Stimulated activated CD8-positive, alpha-beta memory T cell treated with anti-CD3 and anti-CD28 coated beads, Interleukin-12 subunit alpha, Interleukin-12 subunit beta, amount 100 ng/mL, for 1 hour (primary cell): ENCODE measurements at regions not wholly inside any gene's neighbourhood (a gene's known extent, or its start where the extent isn't known, plus 50 kb on each side); places are given as distances from the start of the nearest gene placed in this dataset.

Experiments
- DNase-seq: peaks from one replicate; pipeline ENCODE4 v3.0.0-alpha.2; 2020; ENCODE audit warnings: low read depth

DNA sequence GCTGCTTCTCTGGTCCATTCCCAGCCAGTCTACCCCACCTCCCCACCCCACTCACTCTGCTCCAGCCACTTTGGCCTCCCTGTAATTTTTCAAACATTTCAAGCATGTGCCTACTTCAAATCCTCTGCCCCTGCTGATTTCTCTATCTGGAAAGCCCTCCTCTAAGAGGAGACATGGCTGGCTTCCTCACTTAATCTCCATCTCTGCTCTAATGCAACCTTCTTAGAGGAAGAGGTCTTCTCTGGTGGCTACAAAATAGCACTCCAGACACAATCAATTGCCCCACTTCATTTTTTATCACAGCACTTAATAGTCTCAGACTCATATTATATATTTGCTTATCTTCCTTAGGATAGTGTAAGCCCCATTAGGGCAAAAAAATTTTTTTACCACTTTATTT, 161.1 kb upstream of the SLC39A10 start:
- no peak for DNase-seq

DNA sequence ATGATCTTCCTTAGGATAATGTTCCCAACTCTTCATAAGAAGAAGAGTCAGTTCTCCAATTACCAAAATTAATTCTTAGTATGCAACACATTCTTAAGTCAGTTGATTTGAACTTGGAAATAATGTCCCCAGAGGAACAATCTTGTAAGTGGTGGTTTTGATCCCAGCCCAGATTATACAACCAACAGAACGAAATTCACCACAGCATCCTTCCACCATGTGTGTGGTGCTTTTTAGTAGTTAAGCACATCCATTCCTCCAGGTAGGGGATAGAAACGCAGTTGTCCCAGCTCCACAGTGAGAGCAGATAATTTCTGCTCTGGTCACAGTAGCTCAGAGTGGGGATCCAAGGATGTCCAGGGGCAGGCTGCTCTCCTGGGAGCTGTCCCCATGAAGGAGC, 161.7 kb upstream of the SLC39A10 start:
- DNase-seq, result no peak

DNA sequence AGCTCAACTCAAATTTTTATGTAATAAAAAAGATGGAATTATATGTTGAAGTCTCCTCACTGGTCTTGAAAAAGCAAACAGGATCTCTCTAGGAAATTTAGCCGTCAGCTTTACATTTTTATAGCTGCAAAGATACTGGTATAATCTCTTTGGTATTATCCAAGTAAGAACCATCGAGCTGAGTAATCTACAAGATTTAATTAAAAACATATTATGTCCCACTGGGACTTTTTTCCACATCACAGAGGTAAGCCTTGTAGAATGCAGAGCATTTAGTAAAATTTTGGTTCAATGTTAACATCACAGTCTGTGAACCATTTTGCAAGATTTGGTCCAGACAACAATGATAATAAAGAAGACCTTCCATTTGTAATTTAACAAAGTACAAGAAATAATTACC, 162.6 kb upstream of the SLC39A10 start:
- DNase-seq, result no peak

GRCh38 chr2:195493416-195493815, 163.6 kb upstream of the SLC39A10 start:
- no peak for DNase-seq

GRCh38 chr2:195490319-195490718, 166.7 kb upstream of the SLC39A10 start:
- DNase-seq, result no peak

DNA sequence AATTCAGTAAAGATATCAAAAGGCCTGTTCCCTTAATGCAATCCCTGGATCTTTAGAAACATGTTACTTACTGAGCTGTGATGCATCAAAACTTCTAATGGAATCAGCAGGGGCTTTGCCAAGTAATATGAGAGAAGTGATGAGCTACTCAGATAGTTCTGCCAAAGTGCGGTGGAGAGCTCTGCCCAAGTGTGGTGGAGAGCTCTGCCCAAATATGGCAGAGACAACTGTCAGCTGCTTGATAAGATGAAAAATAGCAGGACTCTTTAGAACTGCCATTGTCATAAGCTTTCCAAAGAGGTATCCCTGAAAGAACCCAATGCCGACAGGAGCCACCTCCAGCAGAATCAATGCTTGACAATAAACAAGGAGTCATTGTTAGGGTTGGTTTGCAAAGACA, 167.9 kb upstream of the SLC39A10 start:
- no peak for DNase-seq

DNA sequence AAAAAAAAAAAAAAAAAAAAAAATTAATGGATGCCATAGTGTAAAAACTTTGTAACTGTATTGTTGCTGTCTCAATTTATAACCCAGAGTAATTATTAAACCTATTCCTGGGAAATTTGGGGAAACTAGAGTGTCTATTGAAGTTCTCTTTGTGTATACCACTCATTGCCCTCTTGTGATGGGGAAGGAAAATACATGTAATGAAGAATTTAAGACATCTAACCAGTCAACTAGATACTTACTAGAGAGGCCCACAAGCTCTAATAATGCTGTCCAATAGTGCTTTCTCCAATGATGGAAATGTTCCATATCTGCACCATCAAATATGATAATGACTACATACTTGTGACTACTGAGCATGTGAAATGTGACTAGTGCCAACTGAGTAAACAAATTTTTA, 168.5 kb upstream of the SLC39A10 start:
- DNase-seq, result no peak

GRCh38 chr2:195486987-195487644, 169.9 kb upstream of the SLC39A10 start:
- no peak for DNase-seq

GRCh38 chr2:195486520-195486919, 170.5 kb upstream of the SLC39A10 start:
- no peak for DNase-seq

GRCh38 chr2:195482010-195482409, 175.0 kb upstream of the SLC39A10 start:
- DNase-seq, result no peak

- DNase-seq, result no peak
Measured at GRCh38 chr2:195480121-195480520, 176.9 kb upstream of the SLC39A10 start.

DNA sequence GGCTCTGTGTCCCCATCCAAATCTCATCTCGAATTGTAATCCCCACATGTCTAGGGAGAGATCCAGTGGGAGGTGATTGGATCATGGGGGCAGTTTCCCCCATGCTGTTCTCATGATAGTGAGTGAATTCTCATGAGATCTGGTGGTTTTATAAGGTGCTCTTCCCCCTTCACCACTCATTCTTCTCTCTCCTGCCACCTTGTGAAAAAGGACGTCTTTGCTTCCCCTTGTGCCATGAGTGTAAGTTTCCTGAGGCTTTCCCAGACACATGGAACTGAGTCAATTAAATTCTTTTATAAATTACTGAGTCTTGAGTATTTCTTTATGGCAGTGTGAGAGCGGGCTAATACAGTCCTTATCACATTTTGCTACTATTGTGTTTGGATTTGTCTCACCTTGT, 177.6 kb upstream of the SLC39A10 start:
- DNase-seq, result no peak

DNA sequence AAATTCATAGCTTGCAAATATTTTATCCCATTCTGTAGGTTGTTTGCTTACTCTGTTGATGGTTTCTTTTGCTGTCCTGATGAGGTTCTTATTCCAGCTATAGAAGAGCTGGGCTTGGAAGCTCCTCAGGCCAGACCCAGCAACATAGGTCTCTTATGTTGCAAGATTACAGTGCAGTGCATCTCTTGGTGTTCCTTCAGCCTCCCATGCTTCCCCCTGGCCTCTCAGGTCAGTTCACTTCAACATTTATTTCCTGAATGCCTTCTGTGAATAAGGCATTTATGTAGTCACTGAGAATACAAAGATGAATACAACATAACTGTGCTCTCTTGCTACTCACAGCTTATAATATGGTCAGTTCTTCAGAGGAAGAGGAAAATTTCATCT, 179.0 kb upstream of the SLC39A10 start:
- no peak for DNase-seq

- no peak for DNase-seq
Measured at GRCh38 chr2:195477248-195477995, 179.6 kb upstream of the SLC39A10 start.

DNA sequence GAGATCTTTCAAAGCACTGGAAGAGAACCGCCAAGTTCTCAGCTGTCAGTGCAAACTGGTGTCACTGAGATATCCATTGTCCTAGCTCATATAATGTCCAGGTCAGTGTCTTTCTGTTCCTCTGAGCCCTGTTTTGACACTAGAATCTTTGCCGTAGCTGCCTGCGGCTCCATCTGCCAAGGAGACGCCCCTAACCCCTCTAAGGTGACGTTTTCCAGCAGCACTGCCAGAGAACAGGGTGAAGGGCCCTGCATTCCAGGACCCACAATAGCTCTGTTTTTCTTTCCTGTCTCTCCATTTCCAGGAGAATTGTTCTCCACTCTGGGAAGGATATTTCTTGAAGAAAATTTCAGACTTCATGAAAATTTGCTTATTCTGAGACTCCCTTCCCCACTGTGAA, 181.7 kb upstream of the SLC39A10 start:
- DNase-seq, result no peak

- DNase-seq, result no peak
Measured at GRCh38 chr2:195473862-195474261, 183.2 kb upstream of the SLC39A10 start.

DNA sequence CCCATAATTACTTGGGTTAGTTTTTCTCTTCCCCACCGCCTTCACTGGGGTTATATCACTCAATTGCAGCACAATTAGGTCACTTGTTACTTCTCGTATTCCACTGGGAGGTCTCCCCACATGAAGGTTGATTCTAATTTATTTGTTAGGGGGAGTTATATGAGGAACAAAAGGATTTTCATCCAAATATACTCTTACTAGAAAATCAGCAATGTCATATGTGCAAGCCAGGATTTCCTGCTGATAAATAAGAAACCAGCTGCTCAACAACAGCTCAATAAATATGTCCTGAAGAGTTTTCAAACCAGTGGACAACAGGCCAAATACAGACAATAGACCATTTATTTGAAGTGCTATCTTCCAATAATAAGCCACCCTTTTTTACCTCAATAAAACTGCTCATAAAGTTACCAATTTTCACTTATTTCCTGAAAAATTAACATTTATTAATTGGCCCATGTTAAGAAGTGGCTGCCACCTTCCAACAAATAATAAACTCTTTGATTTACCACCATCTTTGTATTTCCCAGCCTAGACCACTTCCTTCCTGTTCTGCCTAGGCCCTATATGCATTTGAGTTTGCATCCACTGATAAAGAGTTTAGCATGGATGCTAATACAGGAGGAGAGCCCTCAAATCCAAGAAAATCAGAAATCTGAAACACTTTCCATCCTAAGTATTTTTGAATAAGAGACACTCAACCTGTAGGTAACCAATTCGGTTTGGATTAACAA, 184.4 kb upstream of the SLC39A10 start:
- DNase-seq, result no peak

- no peak for DNase-seq
Measured at GRCh38 chr2:195471807-195472206, 185.2 kb upstream of the SLC39A10 start.

DNA sequence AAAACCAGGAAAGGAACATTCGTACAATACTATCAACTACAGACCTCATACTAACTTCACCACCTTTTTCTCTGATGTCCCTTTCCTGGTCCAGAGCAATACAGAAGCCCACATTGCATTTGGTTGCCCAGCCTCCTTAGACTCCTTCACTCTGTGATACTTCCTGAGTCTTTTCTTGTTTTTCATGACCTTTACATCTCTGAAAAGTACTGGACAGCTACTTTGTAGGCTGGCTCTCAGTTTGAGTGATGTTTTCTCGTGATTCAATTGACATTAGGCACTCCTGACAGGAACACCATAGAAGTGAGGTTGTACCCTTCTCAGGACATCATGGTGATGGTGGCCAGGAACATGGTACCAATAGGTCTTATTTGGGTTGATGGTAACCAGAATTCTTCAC, 185.9 kb upstream of the SLC39A10 start:
- DNase-seq, result no peak

DNA sequence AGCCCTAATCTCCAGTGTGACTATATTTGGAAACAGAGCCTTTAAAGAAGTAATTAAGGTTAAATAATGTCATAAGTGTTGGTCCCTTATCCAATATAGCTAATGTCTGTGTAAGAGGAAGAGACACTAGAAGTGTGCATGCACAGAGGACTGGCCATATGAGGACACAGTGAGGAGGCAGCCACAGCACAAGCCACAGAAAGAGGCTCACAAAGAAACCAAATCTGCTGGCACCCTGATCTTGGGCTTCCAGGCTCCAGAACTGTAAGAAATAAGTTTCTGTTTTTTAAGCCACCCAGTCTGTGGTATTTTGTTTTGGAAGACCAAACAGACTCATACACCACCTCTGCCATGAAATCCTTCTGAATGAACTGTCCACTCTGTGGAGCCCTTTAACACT, 186.4 kb upstream of the SLC39A10 start:
- DNase-seq, result no peak

GRCh38 chr2:195468771-195469170, 188.3 kb upstream of the SLC39A10 start:
- DNase-seq, result no peak

DNA sequence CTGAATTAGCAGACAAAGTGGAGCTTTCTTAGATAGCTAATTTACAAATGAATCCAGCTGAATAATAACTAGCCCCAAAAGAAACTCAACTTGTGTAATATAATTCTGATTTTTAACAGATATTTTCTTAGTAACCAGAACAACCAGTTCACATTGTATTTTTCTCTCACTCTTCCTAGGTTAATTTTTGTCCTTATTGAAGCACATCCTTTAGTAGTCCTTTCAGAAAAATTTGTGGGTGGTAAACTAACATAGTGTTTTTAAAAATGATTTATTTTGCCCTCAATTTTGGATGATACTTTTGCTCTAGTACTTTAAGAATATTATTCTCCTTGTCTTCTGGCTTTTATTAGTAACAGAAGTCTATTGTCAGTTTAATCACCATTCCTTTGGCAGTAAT, 190.6 kb upstream of the SLC39A10 start:
- DNase-seq, result no peak

GRCh38 chr2:195461010-195461409, 196.0 kb upstream of the SLC39A10 start:
- no peak for DNase-seq
